Skin of body (tissue), 1 donor: ENCODE measurements at regions not wholly inside any gene's neighbourhood (a gene's known extent, or its start where the extent isn't known, plus 50 kb on each side); places are given as distances from the start of the nearest gene placed in this dataset. TPM values are rescaled to one million over a fixed set of nuclear protein-coding genes. Genes with fewer than 3 reads are reported as not detected.

Experiments
- small RNA-seq: library from RNA; depleted of rRNA; stranded (forward); fragments of <200 nt; gene quantifications from one replicate; pipeline ENCODE3, GENCODE V24; 2014; ENCODE audit warnings: low replicate concordance

Small RNAs in the stretch of these regions (small RNA-seq; reads per million reads assigned to genes)
- gene AL157371.1: not detected
